HG02759 (cell line): ENCODE measurements at regions not wholly inside any gene's neighbourhood (a gene's known extent, or its start where the extent isn't known, plus 50 kb on each side); places are given as distances from the start of the nearest gene placed in this dataset.
"Not testable (repeated sequence)": the region's sequence is repeated elsewhere in the genome, so short reads cannot be mapped to it uniquely, and the experiment has no call there.

ENCODE experiments used
- ATAC-seq: cut with Tn5 transposase; IDR thresholded peaks from one replicate; pipeline ENCODE4 v1.9.1; 2021; ENCODE audit warnings: mild to moderate bottlenecking, moderate library complexity; ENCODE audit not compliant: unreplicated experiment

- ATAC-seq, result no peak
Measured at GRCh38 chr1:213523781-213524398, 463.9 kb upstream of the PROX1 start.

GRCh38 chr1:213526306-213526705 is 461.5 kb upstream of the PROX1 start:
- ATAC-seq, result no peak

- ATAC-seq, result no peak
Measured at GRCh38 chr1:213530611-213531320, 457.0 kb upstream of the PROX1 start.

GRCh38 chr1:213531369-213532310 is 456.1 kb upstream of the PROX1 start:
- ATAC-seq, result no peak

GRCh38 chr1:213533125-213533524 is 454.6 kb upstream of the PROX1 start:
- no peak for ATAC-seq

GRCh38 chr1:213535679-213536078 is 452.1 kb upstream of the PROX1 start:
- ATAC-seq, result no peak

GRCh38 chr1:213538251-213538650 is 449.5 kb upstream of the PROX1 start:
- ATAC-seq, result no peak

- ATAC-seq, result no peak
Measured at GRCh38 chr1:213539464-213539863, 448.3 kb upstream of the PROX1 start.

- ATAC-seq, result no peak
Measured at GRCh38 chr1:213541641-213542040, 446.1 kb upstream of the PROX1 start.

GRCh38 chr1:213545181-213545580 is 442.6 kb upstream of the PROX1 start:
- ATAC-seq, result not testable (repeated sequence)

GRCh38 chr1:213549982-213550381 is 437.8 kb upstream of the PROX1 start:
- ATAC-seq, result no peak

GRCh38 chr1:213550804-213551203 is 437.0 kb upstream of the PROX1 start:
- ATAC-seq, result no peak

GRCh38 chr1:213552045-213552444 is 435.7 kb upstream of the PROX1 start:
- ATAC-seq, result no peak

GRCh38 chr1:213560226-213560625 is 427.5 kb upstream of the PROX1 start:
- ATAC-seq, result no peak

- ATAC-seq, result no peak
Measured at GRCh38 chr1:213561870-213562269, 425.9 kb upstream of the PROX1 start.

GRCh38 chr1:213564215-213564659 is 423.5 kb upstream of the PROX1 start:
- no peak for ATAC-seq

- no peak for ATAC-seq
Measured at GRCh38 chr1:213568929-213569815, 418.6 kb upstream of the PROX1 start.

GRCh38 chr1:213569816-213570150 is 418.0 kb upstream of the PROX1 start:
- no peak for ATAC-seq

GRCh38 chr1:213570487-213570886 is 417.3 kb upstream of the PROX1 start:
- ATAC-seq, result no peak

GRCh38 chr1:213571419-213571818 is 416.4 kb upstream of the PROX1 start:
- no peak for ATAC-seq

GRCh38 chr1:213571843-213572242 is 415.9 kb upstream of the PROX1 start:
- ATAC-seq, result no peak
